Natural killer cell (primary cell): ENCODE measurements at regions not wholly inside any gene's neighbourhood (a gene's known extent, or its start where the extent isn't known, plus 50 kb on each side); places are given as distances from the start of the nearest gene placed in this dataset.

Experiments
- ATAC-seq, 3 donors: fragments of 150-1000 bp in 2 of 3; fragments of 200-7000 bp in 1 of 3; cut with Tn5 transposase; 1 replicate in 1 of 3; 2 replicates in 2 of 3; pipeline ENCODE4 v1.10.0; 2021; ENCODE audit warnings: mild to moderate bottlenecking in 2 of 3, moderate library complexity in 2 of 3
- DNase-seq, 2 donors: peaks; one replicate each; pipeline versions ENCODE4 v3.0.0 to v3.0.0-alpha.2; 2013 to 2021; ENCODE audit warnings: mixed read lengths in 1 of 2
- H3K27ac ChIP-seq: one replicate; pipeline ENCODE4 v1.5.1; 2013; ENCODE audit warnings: mild to moderate bottlenecking, low read length
- H3K27me3 ChIP-seq: one replicate; pipeline ENCODE4 v1.6.1; 2013; ENCODE audit warnings: low read length; ENCODE audit not compliant: control insufficient read depth, insufficient read depth
- H3K36me3 ChIP-seq: one replicate; pipeline ENCODE4 v1.6.1; 2013; ENCODE audit warnings: low read length; ENCODE audit not compliant: control insufficient read depth, insufficient read depth
- H3K4me1 ChIP-seq: one replicate; pipeline ENCODE4 v1.6.1; 2013; ENCODE audit warnings: low read length; ENCODE audit not compliant: control insufficient read depth, insufficient read depth
- H3K4me3 ChIP-seq: one replicate; pipeline ENCODE4 v1.5.1; 2013; ENCODE audit warnings: low read length
- H3K9me3 ChIP-seq: one replicate; pipeline ENCODE4 v1.6.1; 2013; ENCODE audit warnings: low read length; ENCODE audit not compliant: control insufficient read depth, insufficient read depth
- H3K27ac Mint-ChIP-seq, 2 donors: one replicate each; pipeline ENCODE4 v1.8.0; 2022; ENCODE audit warnings: mild to moderate bottlenecking in 2 of 2, mixed read lengths in 2 of 2, moderate library complexity in 1 of 2
- H3K27me3 Mint-ChIP-seq, 2 donors: one replicate each; pipeline ENCODE4 v1.8.0; 2022; ENCODE audit warnings: low read depth in 2 of 2, mixed read lengths in 2 of 2
- H3K36me3 Mint-ChIP-seq: one replicate; pipeline ENCODE4 v1.8.0; 2022; ENCODE audit warnings: mixed read lengths
- H3K4me1 Mint-ChIP-seq, 2 donors: one replicate each; pipeline ENCODE4 v1.8.0; 2022; ENCODE audit warnings: mixed read lengths in 2 of 2
- H3K4me3 Mint-ChIP-seq: one replicate; pipeline ENCODE4 v1.8.0; 2022; ENCODE audit warnings: mild to moderate bottlenecking, moderate library complexity, mixed read lengths
- H3K9me3 Mint-ChIP-seq, 2 donors: one replicate each; pipeline ENCODE4 v1.8.0; 2022; ENCODE audit warnings: mixed read lengths in 2 of 2
- WGBS: methylation state at CpG from one replicate; pipeline ENCODE4 v1.1.7; 2013; ENCODE audit warnings: missing lambda C conversion rate; ENCODE audit not compliant: insufficient coverage; 5-methylcytosine and 5-hydroxymethylcytosine counted together
- intact Hi-C: fragments of 100-400 bp; cut with micrococcal nuclease; formaldehyde crosslinking; loops from one replicate; pipeline ENCODE4 v1.14.2; 2022
- TF ChIP-seq, protein P1 (sequence below): fragments of 200-600 bp; IDR thresholded peaks from one replicate; pipeline ENCODE4 v1.8.0; 2022; ENCODE audit warnings: antibody characterized with exemption

DNA sequence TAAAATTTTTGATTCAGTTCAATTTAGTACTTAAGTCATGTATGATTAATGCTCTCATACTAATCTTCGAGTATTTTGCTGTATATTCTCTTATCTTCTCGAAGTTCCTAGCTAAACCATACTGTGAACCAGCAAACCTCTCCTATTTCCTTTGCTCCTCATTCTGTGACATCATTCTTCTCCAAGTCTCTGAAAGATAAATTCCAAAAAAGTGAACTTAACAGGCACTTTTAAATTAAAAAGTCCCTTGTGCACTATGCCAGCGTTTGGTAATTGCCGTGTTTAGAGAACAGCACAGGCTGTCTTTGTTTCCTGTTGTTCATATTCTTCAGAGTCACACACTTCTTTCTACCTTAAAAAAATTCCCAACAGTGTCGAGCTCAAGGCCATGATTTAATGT lies 188.4 kb upstream of the PHACTR1 start:
- Mint-ChIP-seq H3K9me3 (peaks cover 0 to 2% of the 10 kb centered on the region in 2 donors), H3K27me3 (peaks cover 0 to 8% of the 10 kb centered on the region in 2 donors), H3K27ac (no peak overlapping the region), H3K4me1 (no peaks in the 10 kb centered on the region), H3K36me3 (no peaks in the 10 kb centered on the region), H3K4me3 (no peak overlapping the region)
- intact Hi-C loops, result no loop called here
- Histone ChIP-seq H3K4me1 (no peaks in the 10 kb centered on the region), H3K27ac (no peak overlapping the region), H3K36me3 (no peaks in the 10 kb centered on the region), H3K9me3 (no peaks in the 10 kb centered on the region), H3K4me3 (no peak overlapping the region), H3K27me3 (no peaks in the 10 kb centered on the region)
- WGBS, result 50% methylated on average over 4 of the region's 5 CpGs
- ATAC-seq, result no peak
- DNase-seq, result no peak
- TF ChIP-seq, protein P1, sequence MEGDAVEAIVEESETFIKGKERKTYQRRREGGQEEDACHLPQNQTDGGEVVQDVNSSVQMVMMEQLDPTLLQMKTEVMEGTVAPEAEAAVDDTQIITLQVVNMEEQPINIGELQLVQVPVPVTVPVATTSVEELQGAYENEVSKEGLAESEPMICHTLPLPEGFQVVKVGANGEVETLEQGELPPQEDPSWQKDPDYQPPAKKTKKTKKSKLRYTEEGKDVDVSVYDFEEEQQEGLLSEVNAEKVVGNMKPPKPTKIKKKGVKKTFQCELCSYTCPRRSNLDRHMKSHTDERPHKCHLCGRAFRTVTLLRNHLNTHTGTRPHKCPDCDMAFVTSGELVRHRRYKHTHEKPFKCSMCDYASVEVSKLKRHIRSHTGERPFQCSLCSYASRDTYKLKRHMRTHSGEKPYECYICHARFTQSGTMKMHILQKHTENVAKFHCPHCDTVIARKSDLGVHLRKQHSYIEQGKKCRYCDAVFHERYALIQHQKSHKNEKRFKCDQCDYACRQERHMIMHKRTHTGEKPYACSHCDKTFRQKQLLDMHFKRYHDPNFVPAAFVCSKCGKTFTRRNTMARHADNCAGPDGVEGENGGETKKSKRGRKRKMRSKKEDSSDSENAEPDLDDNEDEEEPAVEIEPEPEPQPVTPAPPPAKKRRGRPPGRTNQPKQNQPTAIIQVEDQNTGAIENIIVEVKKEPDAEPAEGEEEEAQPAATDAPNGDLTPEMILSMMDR, result no peak

DNA sequence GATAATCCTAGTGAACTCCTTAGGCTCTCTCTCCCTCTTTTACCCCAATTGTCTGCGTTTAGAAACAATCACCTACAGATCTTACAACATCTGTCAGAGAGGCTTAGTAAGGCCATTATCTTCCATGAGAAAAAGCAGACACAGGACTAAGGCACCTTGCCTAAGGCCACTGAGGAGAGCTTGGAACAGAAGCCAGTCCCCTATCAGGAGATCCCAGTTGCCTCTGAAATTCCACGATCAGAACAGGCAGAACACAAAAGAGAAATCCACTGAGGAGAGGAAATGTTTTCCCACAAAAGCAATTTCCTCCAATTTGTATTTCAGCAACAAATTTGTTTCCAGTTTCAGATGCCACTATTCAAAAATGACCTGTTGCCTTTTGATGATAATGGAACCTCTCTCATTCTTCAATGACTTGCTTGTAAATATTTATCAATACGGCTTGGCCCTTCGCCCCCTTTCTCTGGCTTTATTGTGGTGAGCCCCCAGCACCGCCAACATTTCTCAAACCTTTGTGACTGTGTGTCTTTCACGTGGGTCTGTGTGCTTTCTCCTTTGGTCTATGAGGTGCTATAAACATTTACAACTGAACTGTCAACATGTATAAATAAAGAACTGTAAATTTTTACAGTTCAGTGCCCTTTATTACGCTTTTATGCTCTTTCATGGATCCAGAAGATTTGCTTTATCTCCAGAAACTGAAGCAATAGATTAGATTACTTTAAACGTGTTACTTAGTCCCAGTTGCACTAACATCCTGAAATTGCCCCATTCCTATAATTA lies 187.8 kb upstream of the PHACTR1 start:
- intact Hi-C loops, result no loop called here
- TF ChIP-seq, protein P1, result no peak
- Mint-ChIP-seq H3K4me3 (no peak overlapping the region), H3K27me3 (peaks cover 0 to 8% of the 10 kb centered on the region in 2 donors), H3K4me1 (no peaks in the 10 kb centered on the region), H3K9me3 (peaks cover 0 to 2% of the 10 kb centered on the region in 2 donors), H3K36me3 (no peaks in the 10 kb centered on the region), H3K27ac (no peak overlapping the region)
- Histone ChIP-seq H3K4me3 (no peak overlapping the region), H3K27ac (no peak overlapping the region), H3K4me1 (no peaks in the 10 kb centered on the region), H3K9me3 (no peaks in the 10 kb centered on the region), H3K36me3 (no peaks in the 10 kb centered on the region), H3K27me3 (no peaks in the 10 kb centered on the region)
- DNase-seq (no peak), ATAC-seq (no peak)
- WGBS, result 81% methylated on average over 6 of the region's 8 CpGs

DNA sequence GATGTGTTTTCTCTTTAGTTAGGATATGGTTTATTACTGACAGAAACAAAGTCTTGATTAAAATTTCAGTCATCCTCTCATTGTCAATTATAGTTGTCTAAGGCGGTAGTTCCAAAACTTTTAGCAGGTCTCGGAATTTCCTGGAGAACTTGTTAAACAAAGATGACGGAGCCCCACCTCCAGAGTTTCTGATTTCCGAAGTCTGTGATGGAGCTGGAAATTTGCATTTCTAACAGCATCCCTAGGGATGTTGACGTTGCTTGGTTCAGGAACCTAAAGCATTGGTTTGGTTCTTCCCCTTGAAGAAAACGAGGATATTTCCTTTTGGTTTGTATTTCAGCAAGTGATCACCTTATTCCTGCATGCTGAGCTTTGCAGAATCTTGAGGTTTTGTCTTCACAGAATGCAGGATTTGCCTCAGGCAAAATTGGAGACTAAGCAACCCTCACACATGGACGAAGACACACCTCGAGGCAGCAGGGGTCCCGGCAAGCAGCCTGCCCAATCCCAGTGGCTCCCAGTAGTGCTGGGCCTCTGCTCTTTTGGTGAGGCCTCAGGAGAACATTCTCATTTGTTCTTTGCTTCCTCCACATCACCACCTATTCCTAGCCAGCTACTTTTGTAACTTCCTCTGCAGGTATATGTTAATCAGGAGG lies 187.1 kb upstream of the PHACTR1 start:
- Histone ChIP-seq H3K4me3 (no peak overlapping the region), H3K4me1 (no peaks in the 10 kb centered on the region), H3K36me3 (no peaks in the 10 kb centered on the region), H3K27me3 (no peaks in the 10 kb centered on the region), H3K9me3 (no peaks in the 10 kb centered on the region), H3K27ac (no peak overlapping the region)
- H3K36me3 Mint-ChIP-seq, result no peaks in the 10 kb centered on the region
- no peak for DNase-seq
- no peak overlapping the region for H3K27ac Mint-ChIP-seq
- H3K27me3 Mint-ChIP-seq, result peaks cover 0 to 8% of the 10 kb centered on the region in 2 donors
- TF ChIP-seq, protein P1, result no peak
- intact Hi-C loops, result no loop called here
- no peak for ATAC-seq
- no peaks in the 10 kb centered on the region for H3K4me1 Mint-ChIP-seq
- H3K4me3 Mint-ChIP-seq, result no peak overlapping the region
- 90% methylated on average over 9 of the region's 9 CpGs for WGBS
- H3K9me3 Mint-ChIP-seq, result peaks cover 0 to 2% of the 10 kb centered on the region in 2 donors
